Mesendoderm (in vitro differentiated cells): ENCODE measurements at regions not wholly inside any gene's neighbourhood (a gene's known extent, or its start where the extent isn't known, plus 50 kb on each side); places are given as distances from the start of the nearest gene placed in this dataset.

Experiments
- DNase-seq: peaks from one replicate; pipeline ENCODE4 v3.0.0; 2013
- H2AK5ac ChIP-seq: 2 replicates; pipeline ENCODE4 v1.6.1; 2013; ENCODE audit warnings: low read length, inconsistent platforms
- H2BK120ac ChIP-seq: 2 replicates; pipeline ENCODE4 v1.6.1; 2013; ENCODE audit warnings: low read depth, mild to moderate bottlenecking, low read length, moderate library complexity, mixed read lengths
- H2BK15ac ChIP-seq: replicated peaks from 2 replicates; pipeline ENCODE4 v1.6.1; 2013; ENCODE audit warnings: low read depth, mild to moderate bottlenecking, moderate library complexity
- H2BK5ac ChIP-seq: 2 replicates; pipeline ENCODE4 v1.6.1; 2013; ENCODE audit warnings: low read length, inconsistent platforms
- H3K18ac ChIP-seq: 2 replicates; pipeline ENCODE4 v1.6.1; 2013; ENCODE audit warnings: mild to moderate bottlenecking, low read length, mixed read lengths
- H3K23ac ChIP-seq: one replicate; pipeline ENCODE4 v1.6.1; 2013; ENCODE audit warnings: low read length
- H3K27ac ChIP-seq: 2 replicates; pipeline ENCODE4 v1.5.1; 2013; ENCODE audit warnings: low read depth, mild to moderate bottlenecking, inconsistent platforms, low read length, moderate library complexity
- H3K27me3 ChIP-seq: 2 replicates; pipeline ENCODE4 v1.6.1; 2013; ENCODE audit warnings: low read length, control low read depth, mild to moderate bottlenecking, inconsistent platforms; ENCODE audit not compliant: insufficient read depth, poor library complexity
- H3K36me3 ChIP-seq: 2 replicates; pipeline ENCODE4 v1.6.1; 2013; ENCODE audit warnings: low read length, inconsistent platforms; ENCODE audit not compliant: control insufficient read depth, insufficient read depth
- H3K4ac ChIP-seq: one replicate; pipeline ENCODE4 v1.6.1; 2013; ENCODE audit warnings: low read depth, mild to moderate bottlenecking, low read length, moderate library complexity
- H3K4me1 ChIP-seq: 2 replicates; pipeline ENCODE4 v1.6.1; 2013; ENCODE audit warnings: low read depth, low read length, inconsistent platforms; ENCODE audit not compliant: control insufficient read depth
- H3K4me2 ChIP-seq: 2 replicates; pipeline ENCODE4 v1.6.1; 2013; ENCODE audit warnings: low read length
- H3K4me3 ChIP-seq: 2 replicates; pipeline ENCODE4 v1.5.1; 2013; ENCODE audit warnings: mild to moderate bottlenecking, low read length
- H3K56ac ChIP-seq: one replicate; pipeline ENCODE4 v1.6.1; 2013; ENCODE audit warnings: low read length
- H3K79me1 ChIP-seq: 2 replicates; pipeline ENCODE4 v1.6.1; 2013; ENCODE audit warnings: low read length, inconsistent platforms
- H3K79me2 ChIP-seq: 2 replicates; pipeline ENCODE4 v1.6.1; 2013; ENCODE audit warnings: mild to moderate bottlenecking, low read length; ENCODE audit not compliant: control insufficient read depth, insufficient read depth
- H3K9ac ChIP-seq: 2 replicates; pipeline ENCODE4 v1.6.1; 2013; ENCODE audit warnings: low read length, inconsistent platforms
- H4K5ac ChIP-seq: one replicate; pipeline ENCODE4 v1.6.1; 2013; ENCODE audit warnings: low read length
- H4K8ac ChIP-seq: one replicate; pipeline ENCODE4 v1.6.1; 2013; ENCODE audit warnings: low read depth, mild to moderate bottlenecking, control low read depth, low read length, moderate library complexity
- WGBS: extraction: QIAGEN DNeasy Blood & Tissue Kit; methylation state at CpG from one replicate; pipeline ENCODE4 v1.1.7; 2013; ENCODE audit warnings: low lambda C conversion rate, missing lambda C conversion rate; ENCODE audit not compliant: insufficient coverage; ENCODE audit errors: extremely low coverage; 5-methylcytosine and 5-hydroxymethylcytosine counted together

DNA sequence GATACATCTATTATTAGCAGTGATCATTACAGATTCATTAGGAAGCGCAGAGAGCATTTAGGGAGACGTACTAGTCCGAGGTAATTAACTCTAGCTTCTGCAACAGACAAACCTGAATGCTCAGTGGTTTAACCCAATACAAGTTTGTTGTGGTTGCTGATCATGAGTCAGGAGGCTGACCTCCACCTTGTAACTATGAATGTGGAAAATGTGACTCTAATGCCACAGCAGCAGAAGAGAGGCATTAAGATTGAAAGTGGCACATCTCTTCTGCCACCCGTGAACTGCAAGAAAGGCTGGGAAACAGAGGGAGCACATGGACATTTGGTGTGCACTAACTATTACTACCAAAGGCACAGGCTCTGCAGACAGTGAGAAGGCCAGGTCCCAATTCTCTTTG is 71.2 kb upstream of the C3orf80 start:
- WGBS: no CpG with 5 or more reads among the region's 4 CpGs
- H3K36me3 ChIP-seq: no peaks in the 10 kb centered on the region
- no peak overlapping the region for H4K5ac ChIP-seq
- DNase-seq: no peak
- no peak overlapping the region for H2BK120ac ChIP-seq
- no peak overlapping the region for H3K4ac ChIP-seq
- no peak overlapping the region for H3K9ac ChIP-seq
- H3K27ac ChIP-seq: no peak overlapping the region
- no peak overlapping the region for H3K4me2 ChIP-seq
- H3K56ac ChIP-seq: no peak overlapping the region
- no peak overlapping the region for H3K18ac ChIP-seq
- H2BK5ac ChIP-seq: no peak overlapping the region
- no peak overlapping the region for H3K4me3 ChIP-seq
- no peaks in the 10 kb centered on the region for H3K79me1 ChIP-seq
- no peaks in the 10 kb centered on the region for H3K4me1 ChIP-seq
- H3K27me3 ChIP-seq: no peaks in the 10 kb centered on the region
- H2AK5ac ChIP-seq: no peak overlapping the region
- H3K79me2 ChIP-seq: no peaks in the 10 kb centered on the region
- H4K8ac ChIP-seq: no peak overlapping the region
- no peak overlapping the region for H2BK15ac ChIP-seq
- no peak overlapping the region for H3K23ac ChIP-seq

- Histone ChIP-seq H3K18ac (no peak overlapping the region), H2BK5ac (no peak overlapping the region), H3K79me2 (no peaks in the 10 kb centered on the region), H2AK5ac (no peak overlapping the region), H3K4me2 (no peak overlapping the region), H2BK120ac (no peak overlapping the region), H3K27me3 (no peaks in the 10 kb centered on the region), H3K9ac (no peak overlapping the region), H2BK15ac (no peak overlapping the region), H3K79me1 (no peaks in the 10 kb centered on the region), H3K27ac (no peak overlapping the region), H3K4me3 (no peak overlapping the region), H4K5ac (no peak overlapping the region), H4K8ac (no peak overlapping the region), H3K4me1 (no peaks in the 10 kb centered on the region), H3K56ac (no peak overlapping the region), H3K36me3 (no peaks in the 10 kb centered on the region), H3K23ac (no peak overlapping the region), H3K4ac (no peak overlapping the region)
- no CpG with 5 or more reads among the region's 2 CpGs for WGBS
- DNase-seq: no peak
These were observed 70.6 kb upstream of the C3orf80 start for GRCh38 chr3:160154596-160154995.

GRCh38 chr3:160157321-160157720 is 67.9 kb upstream of the C3orf80 start:
- no peak overlapping the region for H2BK5ac ChIP-seq
- no peak overlapping the region for H3K18ac ChIP-seq
- no CpG with 5 or more reads among the region's 1 CpG for WGBS

DNA sequence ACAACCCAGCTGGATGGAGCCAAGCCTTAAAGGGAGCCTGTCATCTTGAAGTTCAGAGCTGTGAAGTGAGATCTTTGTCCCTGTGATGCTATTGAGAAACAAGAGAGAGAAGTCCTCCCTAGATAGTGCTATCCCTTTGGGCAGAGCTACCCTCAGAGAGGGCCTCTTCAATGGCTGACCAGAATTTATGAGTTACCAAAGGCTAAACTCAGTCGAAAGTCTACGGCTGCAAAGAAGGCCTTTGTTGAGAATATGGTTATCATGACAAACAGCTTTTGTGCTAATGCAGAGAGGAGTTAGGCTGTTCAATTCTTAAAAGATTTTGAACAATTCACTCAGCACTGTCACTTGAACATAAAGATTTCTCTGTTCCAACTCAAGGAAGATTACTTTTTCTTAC is 65.9 kb upstream of the C3orf80 start:
- Histone ChIP-seq H4K5ac (no peak overlapping the region), H3K79me1 (no peaks in the 10 kb centered on the region), H3K4me3 (no peak overlapping the region), H2BK15ac (no peak overlapping the region), H3K4ac (no peak overlapping the region), H3K79me2 (no peaks in the 10 kb centered on the region), H3K4me2 (no peak overlapping the region), H2BK120ac (no peak overlapping the region), H2BK5ac (no peak overlapping the region), H3K27me3 (no peaks in the 10 kb centered on the region), H3K4me1 (no peaks in the 10 kb centered on the region), H3K18ac (no peak overlapping the region), H2AK5ac (no peak overlapping the region), H3K23ac (no peak overlapping the region), H3K56ac (no peak overlapping the region), H3K36me3 (no peaks in the 10 kb centered on the region), H3K27ac (no peak overlapping the region), H3K9ac (no peak overlapping the region), H4K8ac (no peak overlapping the region)
- no CpG with 5 or more reads among the region's 2 CpGs for WGBS
- DNase-seq: no peak

More at GRCh38 chr3:160157321-160157720, 67.9 kb upstream of the C3orf80 start:
- Histone ChIP-seq H3K9ac (no peak overlapping the region), H3K4me3 (no peak overlapping the region), H2AK5ac (no peak overlapping the region), H3K4ac (no peak overlapping the region), H3K4me2 (no peak overlapping the region), H2BK15ac (no peak overlapping the region), H3K27ac (no peak overlapping the region), H4K5ac (no peak overlapping the region), H3K23ac (no peak overlapping the region), H3K79me1 (no peaks in the 10 kb centered on the region), H3K56ac (no peak overlapping the region), H3K4me1 (no peaks in the 10 kb centered on the region), H3K79me2 (no peaks in the 10 kb centered on the region), H3K36me3 (no peaks in the 10 kb centered on the region), H4K8ac (no peak overlapping the region), H3K27me3 (no peaks in the 10 kb centered on the region), H2BK120ac (no peak overlapping the region)
- DNase-seq: no peak

DNA sequence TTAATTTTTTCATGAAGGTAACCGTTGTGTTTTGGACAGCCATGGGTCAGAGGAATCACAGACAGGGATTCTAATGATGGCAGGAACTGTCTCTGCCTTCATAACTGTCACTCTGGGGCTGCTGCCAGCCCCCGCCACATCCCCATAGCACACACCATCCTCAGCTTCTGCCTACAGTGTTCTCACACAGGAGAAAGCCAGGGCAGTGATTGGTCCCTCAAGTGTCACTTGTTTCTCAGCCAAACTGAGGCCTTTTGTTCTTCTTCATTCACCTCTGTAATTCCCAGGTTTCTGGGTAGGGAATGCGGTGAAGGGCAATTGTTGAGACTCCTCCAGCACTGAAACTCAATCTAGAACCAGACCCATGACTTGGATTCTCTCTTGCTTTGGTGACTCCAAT is 65.4 kb upstream of the C3orf80 start:
- Histone ChIP-seq H4K8ac (no peak overlapping the region), H3K36me3 (no peaks in the 10 kb centered on the region), H2BK5ac (no peak overlapping the region), H3K79me1 (no peaks in the 10 kb centered on the region), H3K9ac (no peak overlapping the region), H3K18ac (no peak overlapping the region), H3K27ac (no peak overlapping the region), H2BK15ac (no peak overlapping the region), H3K79me2 (no peaks in the 10 kb centered on the region), H4K5ac (no peak overlapping the region), H2AK5ac (no peak overlapping the region), H3K4me1 (no peaks in the 10 kb centered on the region), H3K56ac (no peak overlapping the region), H3K4me3 (no peak overlapping the region), H3K4me2 (no peak overlapping the region), H2BK120ac (no peak overlapping the region), H3K27me3 (no peaks in the 10 kb centered on the region), H3K23ac (no peak overlapping the region), H3K4ac (no peak overlapping the region)
- no peak for DNase-seq
- no CpG with 5 or more reads among the region's 3 CpGs for whole genome bisulfite sequencing

- no peak overlapping the region for H2BK15ac ChIP-seq
- no peaks in the 10 kb centered on the region for H3K79me1 ChIP-seq
- no peak overlapping the region for H4K8ac ChIP-seq
- no peak overlapping the region for H3K4me3 ChIP-seq
- H3K23ac ChIP-seq: no peak overlapping the region
- H3K18ac ChIP-seq: no peak overlapping the region
- H3K56ac ChIP-seq: no peak overlapping the region
- no peak overlapping the region for H3K4ac ChIP-seq
- H4K5ac ChIP-seq: no peak overlapping the region
- no peaks in the 10 kb centered on the region for H3K36me3 ChIP-seq
- DNase-seq: peak; percentile 57
- no peak overlapping the region for H3K9ac ChIP-seq
- H3K4me1 ChIP-seq: no peaks in the 10 kb centered on the region
- H2BK5ac ChIP-seq: no peak overlapping the region
- H3K79me2 ChIP-seq: no peaks in the 10 kb centered on the region
- H2BK120ac ChIP-seq: peak overlapping the region; percentile 69
- no peak overlapping the region for H3K27ac ChIP-seq
- no peak overlapping the region for H2AK5ac ChIP-seq
- H3K4me2 ChIP-seq: no peak overlapping the region
- no CpG with 5 or more reads among the region's 6 CpGs for WGBS
- no peaks in the 10 kb centered on the region for H3K27me3 ChIP-seq
These were observed 63.3 kb upstream of the C3orf80 start for GRCh38 chr3:160161921-160162320.
